DMS 273 (cell line): ENCODE measurements at regions not wholly inside any gene's neighbourhood (a gene's known extent, or its start where the extent isn't known, plus 50 kb on each side); places are given as distances from the start of the nearest gene placed in this dataset.
"Not testable (repeated sequence)": the region's sequence is repeated elsewhere in the genome, so short reads cannot be mapped to it uniquely, and the experiment has no call there.

Experiments
- DNase-seq: peaks from one replicate; lab custom pipeline; 2025; ENCODE audit not compliant: unreplicated experiment; lab: John Stamatoyannopoulos, UW

DNA sequence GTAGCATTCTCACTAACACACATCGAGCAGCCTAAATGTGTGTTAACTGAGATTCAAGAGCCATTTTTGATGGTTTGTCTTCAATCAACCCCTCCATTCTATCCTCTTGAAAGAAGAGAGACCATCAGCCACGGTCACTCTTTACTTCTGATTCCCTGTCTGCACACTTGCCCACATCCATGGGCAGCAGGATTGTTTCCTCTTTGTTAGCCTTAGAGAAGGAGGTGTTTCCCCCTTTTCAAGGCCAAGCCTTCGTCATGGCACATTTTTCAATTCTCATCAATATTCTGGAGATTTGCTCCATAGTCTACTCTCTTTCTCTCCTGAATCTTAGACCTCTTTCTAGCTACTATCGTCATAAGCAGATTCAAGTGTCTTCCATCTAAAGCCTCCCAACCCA is 522.4 kb upstream of the NAALADL2 start:
- DNase-seq = no peak

DNA sequence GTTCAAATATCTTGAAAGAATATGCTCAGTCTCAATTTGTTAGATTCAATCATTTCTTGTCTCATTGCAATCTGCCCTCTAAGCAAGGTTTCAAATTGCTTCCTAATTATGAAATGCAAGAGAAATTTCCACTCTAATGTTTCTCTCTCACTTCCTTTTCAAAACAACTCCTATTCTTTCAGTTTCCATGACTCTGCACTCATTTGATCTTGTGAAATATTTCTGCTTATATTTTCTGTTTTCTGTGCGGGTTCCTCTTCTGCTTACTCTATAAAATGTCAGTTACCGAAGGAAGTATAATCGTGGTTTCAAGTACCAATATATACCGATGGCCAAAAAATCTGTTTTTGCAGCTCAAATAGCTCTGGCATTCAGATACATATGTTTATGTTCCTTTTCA is 521.9 kb upstream of the NAALADL2 start:
- DNase-seq = no peak

DNA sequence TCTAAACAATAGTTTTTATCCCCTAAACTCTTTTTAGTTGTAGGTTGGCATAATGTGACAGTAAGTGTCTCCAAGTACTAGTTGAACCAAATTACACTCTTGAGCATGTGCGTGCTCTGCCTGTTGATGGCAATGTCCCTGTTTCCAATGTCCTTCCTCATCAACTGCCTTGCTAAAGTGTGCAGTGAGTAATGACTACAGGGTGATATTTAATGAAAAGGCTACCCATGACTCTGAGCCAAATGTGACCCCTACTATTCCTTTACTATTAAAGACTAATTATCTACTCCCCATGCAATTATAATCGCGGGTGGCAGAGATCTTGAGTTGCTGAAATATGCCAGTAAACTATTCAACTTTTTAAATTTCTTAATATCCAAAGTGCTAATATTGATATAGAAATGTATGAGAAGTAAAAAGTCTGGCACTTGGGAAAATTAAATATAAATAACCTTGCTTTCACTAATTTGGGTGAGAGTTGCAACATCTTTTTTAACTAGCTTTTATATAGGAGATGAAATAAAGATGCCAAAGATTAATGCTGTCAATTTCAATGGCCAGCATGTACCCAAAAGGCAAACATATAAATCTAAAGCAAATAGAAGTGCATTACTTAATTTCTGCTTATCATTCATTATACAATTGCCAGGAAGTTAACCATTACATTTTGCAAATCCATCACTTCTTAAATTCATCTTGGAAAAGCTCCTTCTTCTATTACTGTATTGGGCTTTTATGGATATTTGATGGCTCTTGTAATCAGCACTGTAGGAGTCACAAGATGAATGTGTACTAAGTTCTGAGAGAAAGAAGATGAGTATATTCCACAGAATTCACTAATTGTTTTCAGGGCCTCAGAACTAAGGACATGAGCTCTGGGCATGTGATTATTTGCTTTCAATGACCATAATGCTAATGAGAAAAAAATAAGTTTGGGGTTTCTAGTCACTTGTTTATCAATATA is 518.2 kb upstream of the NAALADL2 start:
- DNase-seq = no peak

DNA sequence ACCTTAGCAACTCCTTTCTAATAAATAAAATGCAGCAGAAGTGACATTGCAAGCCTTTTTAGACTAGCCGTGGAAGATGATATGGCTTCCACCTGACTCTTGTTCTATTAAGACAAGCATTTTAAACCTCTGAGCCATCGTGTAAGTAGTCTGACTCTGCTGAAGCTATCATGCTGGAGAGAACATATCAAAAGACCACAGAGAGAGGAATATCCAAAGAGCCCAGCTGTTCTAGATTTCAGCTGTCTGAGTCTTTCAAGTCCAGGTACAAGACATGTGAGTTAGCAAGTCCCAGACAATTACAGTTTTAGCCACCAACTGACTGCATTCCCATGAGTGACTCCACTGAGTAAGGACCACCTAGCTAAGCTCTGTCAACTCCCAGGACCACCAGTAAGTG is 517.0 kb upstream of the NAALADL2 start:
- DNase-seq = no peak

DNA sequence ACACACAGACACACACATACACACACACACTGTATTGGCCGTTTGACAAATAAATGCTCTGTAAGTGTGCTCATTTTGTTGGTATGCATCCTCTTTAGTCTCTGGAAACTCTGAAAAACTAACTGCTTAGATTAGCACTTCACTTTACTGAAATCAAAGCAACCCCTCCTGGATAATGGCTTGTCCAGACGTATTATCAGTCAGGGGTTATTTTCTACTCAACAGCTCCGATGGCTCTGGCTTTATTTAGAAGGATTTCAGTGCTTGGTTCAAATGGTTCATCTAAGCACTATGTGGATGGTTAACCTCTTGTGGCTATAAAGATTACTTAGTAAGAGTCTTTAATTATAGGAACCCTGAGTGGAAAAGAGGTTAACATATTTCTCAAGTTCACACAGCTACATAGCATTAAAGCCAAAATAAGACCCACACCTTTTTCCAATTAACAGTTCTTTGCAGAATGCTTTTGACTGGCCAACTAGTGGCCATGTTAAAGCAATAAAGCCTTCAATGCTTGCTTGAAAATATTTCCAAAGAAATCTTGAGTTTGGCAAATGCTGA is 516.1 kb upstream of the NAALADL2 start:
- DNase-seq = no peak

DNA sequence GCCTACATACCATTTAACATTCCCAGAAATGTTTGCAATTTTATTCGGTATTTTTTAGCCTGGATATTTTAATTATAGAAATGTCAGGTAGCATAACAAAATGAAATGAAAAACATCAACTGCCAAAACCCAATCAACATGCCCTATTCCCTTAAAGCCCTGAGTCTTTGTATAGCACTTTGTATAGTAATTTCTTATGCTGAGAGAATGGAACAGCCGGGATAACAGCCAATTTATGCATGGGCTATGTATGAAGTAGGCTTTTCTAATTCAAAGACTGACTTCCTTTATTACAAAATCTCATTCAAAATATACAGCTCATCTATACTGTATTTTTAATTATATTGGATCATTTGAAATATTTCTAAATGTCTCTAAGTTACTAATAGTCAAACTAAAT is 513.0 kb upstream of the NAALADL2 start:
- DNase-seq = no peak

DNA sequence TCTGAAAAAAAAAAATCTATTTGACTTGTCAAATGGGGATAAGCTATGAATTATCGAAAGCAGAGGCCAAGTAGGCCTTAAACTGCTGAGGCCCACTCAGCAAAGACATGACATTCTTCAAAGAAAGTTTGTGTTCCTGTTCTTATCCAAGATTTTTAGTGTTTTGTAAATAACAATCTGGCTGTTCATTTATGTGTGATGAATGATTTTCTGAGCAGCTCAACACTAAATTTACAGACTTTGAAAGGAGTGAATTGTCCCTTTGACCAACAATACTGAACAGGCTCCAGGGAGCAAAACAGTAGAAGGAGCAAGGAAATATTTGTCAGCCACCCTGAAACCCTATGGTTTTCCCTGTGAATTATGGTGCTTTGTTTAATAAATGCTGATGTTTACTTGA is 512.6 kb upstream of the NAALADL2 start:
- no peak for DNase-seq

DNA sequence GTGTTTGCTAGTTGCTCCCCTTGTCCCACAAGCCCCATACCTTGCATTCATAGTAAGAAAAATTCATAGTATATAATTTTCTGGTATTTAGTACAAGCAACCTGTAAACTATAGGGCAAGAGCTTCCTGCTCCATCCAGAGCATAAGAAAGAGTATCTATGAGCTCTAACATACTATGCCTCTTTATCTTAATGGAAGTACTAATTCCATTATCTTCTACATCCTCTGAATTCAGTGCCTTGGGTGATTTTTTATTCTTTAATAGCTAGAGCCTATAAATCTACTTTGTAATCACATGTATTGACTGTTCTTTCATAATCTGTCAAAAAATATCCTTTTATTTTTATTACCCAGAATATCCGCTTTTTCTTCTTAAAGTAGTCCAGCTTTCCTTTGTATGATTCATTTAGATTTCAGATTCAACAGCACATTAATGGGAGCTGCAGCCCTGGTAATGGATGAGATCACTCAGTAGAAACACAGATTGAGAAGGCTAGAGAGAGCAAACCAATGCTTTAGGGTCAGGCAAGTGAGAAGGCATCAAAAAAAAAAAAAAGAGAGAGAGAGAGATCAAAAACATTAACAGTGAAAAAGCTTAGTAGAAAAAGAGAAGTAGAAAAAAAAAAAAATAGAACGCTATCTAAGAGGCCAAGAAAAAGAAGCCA is 511.5 kb upstream of the NAALADL2 start:
- no peak for DNase-seq

DNA sequence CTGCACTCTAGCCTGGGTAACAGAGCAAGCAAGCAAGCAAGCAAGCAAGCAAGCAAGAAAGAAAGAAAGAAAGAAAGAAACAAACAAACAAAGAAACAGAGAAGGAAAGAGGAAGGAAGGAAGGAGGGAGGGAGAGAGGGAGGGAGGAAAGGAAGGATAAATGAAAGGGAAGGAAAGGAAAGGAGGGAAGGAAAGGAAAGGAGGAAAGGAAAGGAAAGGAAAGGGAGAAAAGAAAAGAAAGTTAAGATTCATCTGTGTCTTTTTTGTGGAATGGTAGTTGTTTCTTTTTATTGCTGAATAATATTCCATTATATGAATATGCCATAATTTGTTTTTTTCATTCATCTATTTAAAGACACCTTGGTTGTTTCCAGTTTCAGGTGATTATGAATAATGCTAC is 506.9 kb upstream of the NAALADL2 start:
- no peak for DNase-seq

DNA sequence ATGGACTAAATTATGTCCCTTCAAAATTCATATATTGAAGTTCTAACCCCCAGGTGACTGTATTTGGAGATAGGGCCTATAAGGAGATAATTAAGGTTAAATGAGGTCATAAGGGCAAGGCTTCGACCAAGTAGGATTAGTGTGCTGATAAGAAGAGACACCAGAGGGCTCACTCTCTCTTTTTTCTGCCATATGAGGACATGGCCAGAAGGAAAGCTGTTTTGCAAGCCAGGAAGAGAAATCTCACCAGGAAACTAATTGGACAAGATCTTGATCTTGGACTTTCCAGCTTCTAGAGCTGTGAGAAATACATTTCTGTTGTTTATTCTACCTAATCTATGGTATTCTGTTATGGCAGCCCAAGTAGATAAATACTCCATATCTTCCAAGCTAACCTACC is 503.6 kb upstream of the NAALADL2 start:
- peak; percentile 74 for DNase-seq

DNA sequence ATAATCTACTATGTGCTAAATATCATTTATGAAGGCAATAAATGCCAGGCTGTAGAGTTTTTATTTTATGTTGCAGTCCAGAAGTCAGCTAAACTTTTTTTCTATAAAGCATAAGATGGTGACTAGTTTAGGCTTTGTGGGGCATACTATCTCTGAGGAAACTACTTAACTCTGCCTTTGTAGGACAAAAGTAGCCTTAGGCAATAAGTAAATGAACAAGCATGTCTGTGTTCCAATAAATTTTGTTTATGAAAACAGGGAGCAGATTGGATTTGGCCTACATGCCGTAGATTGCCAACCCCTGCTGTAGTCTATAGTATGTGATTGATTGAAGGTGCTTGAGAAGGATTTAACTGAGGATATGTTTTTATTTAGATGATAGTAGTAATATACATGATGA is 502.5 kb upstream of the NAALADL2 start:
- no peak for DNase-seq

DNA sequence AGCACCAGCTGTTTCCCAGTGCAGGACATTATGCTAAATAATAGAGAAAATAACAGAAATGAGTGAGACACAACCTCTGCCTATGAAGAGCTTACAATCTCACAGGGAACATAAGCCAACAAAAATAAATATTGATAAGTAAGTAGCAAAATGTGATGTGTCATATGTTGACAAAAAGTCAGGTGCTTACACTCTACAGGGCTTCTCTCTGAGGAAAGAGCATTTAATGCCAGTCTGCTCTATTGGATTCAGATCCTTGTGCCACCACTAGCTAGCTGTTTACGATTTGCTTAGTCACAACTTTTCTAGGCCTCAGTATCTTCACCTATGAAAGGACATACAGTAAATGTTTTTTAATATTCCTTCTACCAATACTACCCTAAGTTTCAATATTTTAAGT is 500.9 kb upstream of the NAALADL2 start:
- no peak for DNase-seq

DNA sequence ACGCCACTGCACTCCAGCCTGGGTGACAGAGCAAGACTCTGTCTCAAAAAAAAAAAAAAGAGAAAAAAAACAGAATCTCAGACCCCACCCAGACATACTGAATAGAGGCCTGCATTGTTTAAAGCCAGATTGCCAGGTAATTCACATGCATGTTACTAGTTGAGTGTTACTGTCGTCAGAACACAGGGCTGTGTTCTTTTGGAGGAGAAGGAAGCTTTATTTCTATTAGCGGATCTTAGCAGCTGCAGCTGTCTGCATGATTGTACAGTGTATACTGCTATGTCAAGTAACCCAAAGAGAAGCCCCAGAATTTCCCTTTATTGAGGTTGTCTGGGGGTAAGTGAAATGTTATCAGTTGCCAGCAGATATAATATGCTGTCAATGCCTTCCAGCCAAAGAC is 496.6 kb upstream of the NAALADL2 start:
- no peak for DNase-seq

DNA sequence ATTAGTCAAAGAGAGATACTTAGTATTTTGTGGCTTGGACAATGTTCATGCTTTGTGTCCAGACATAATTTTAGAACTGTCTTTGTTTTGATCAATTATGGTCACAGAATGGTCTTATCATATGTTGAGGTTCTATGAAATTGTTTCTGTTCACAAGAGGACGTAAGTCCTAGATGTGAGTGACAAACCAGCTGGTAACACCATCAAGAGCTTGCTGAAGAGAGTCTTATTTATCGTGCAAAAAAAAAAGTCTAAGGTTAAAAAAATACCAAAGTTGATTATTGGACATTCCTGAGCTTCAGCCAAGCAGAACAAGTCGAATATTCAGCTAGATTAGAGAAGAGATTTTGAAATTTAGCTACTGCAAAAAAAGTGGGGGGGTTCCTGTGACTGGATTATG is 495.9 kb upstream of the NAALADL2 start:
- no peak for DNase-seq

DNA sequence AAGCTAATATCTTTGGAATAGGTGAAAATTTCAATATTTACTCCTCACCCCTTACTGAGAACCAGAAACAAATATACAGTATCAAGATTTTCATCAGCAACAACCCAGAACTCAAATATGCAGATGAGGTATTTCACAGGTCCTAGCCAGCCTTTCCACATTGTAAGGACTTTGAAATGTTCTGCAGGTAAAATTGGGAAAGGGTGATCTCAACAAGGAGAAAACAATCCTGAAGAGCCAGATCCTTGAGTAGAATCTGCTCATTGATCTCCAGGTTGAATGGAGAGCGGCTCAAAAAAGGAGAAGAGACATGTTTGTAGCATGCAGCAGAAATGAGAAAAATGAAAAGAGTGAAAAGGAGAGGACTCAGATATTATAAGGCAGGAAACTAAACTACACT is 493.3 kb upstream of the NAALADL2 start:
- no peak for DNase-seq

DNA sequence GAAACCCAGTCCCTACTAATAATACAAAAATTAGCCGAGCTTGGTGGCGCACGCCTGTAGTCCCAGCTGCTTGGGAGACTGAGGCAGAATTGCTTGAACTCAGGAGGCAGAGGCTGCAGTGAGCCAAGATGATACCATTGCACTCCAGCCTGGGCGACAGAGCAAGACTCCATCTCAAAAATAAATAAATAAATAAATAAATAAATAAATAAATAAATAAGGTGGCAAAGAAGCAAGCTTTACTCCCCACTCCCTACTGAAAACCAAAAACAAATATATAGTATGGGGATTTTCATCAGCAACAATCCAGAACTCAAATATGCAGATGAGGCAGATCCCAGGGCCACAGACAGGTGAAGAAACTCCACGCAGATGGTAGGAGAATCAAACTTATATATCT is 492.2 kb upstream of the NAALADL2 start:
- not testable (repeated sequence) for DNase-seq

DNA sequence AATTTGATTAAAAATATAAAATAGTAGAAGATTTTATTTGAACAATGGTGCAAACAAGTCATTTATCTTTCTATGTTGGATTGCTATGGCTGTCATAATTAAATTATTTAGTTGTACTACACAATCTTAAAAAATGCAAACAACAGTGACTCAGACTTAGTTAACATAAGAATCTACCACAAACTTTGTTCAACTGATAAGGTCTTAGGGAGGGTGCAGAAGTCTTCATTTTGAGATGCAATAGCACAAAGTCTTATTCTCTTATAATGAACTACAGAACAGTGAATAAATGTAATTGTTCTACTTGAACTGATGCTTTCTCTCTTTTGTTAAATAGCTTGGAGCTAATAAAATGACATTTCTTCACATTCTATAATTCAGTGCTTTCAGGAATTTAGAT is 482.8 kb upstream of the NAALADL2 start:
- DNase-seq = no peak

DNA sequence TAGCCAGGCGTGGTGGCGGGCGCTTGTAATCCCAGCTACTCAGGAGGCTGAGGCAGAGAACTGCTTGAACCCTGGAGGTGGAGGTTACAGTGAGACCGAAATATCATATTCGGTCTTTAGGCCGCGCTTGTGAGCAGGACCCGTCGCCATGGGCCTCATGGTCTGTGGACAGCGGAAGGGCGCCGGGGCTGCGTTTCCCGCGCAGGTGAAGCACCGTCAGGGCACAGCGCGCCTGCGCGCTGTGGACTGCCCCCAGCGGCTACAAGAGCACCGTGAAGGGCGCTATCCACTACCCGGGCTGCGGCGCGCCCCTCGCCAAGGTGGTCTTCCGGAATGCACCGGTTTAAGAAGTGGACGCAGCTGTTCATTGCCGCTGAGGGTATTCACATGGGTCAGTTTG is 482.0 kb upstream of the NAALADL2 start:
- DNase-seq = no peak

DNA sequence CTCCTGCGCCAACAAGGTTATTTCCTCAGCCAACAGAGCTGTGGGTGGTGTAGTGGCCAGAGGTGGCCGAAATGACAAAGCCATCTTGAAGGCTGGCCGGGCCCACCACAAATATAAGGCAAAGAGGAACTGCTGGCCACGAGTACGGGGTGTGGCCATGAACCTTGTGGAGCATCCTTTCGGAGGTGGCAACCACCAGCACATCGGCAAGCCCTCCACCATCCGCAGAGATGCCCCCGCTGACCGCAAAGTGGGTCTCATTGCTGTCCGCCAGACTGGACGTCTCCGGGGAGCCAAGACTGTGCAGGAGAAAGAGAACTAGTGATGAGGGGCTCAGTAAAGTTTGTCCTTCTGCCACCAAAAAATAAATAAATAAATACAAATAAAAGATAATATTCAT is 481.4 kb upstream of the NAALADL2 start:
- DNase-seq = no peak

DNA sequence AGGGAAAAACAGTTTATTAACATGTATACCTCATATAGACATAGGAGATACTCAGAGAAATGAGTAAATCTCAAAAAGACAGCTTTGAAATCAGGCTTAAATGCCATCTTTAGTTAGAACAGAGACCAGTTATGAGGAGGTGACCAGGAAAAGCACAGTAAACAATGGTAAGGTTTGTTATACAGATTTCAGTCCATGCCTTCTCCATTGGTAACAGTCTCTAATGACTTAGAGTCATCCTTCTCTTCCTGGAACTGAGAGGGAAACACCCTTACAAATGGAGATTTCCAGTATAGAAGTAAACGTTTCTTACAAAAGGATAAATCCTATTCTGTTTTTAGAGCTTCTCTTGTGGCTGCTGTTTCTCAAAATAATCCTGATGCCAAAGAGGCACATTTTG is 476.3 kb upstream of the NAALADL2 start:
- no peak for DNase-seq

DNA sequence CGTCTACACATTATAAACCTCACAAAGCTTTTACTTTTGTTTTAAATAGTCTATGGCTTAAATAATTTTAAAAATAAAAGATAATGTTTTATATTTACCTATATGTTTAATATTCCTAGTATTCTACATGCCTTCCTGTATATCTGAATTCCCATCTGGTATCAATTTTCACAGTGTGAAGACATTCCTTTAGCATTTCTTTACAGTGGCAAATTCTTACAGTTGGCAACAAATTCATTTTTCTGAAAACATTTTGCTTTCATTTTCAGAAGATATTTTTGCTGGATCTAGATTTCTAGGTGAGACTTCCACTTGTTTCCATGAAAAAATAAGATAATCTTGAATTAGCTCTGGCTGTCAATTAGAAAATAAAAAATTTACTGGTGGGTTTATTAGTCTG is 471.4 kb upstream of the NAALADL2 start:
- no peak for DNase-seq

DNA sequence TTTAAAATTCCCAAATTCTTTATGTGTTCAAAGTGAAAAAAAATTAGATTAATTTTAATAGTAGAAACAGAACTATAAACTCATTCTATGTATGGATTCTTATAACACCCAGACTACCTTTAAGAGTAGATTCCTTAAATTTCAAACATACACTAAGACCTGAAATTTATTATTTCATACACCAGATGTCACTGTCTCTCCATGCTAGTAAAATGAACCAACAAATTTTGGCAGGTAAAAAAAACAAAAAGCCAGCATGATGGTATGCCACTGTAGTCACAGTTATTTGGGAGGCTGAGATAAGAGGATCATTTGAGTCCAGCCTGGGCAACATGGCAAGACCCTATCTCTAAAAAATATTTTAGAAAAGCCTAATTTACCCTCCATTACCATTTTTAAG is 461.3 kb upstream of the NAALADL2 start:
- DNase-seq = peak; percentile 43
